HG03196 (cell line): ENCODE measurements at regions not wholly inside any gene's neighbourhood (a gene's known extent, or its start where the extent isn't known, plus 50 kb on each side); places are given as distances from the start of the nearest gene placed in this dataset.

ENCODE experiments used
- ATAC-seq: cut with Tn5 transposase; IDR thresholded peaks from one replicate; pipeline ENCODE4 v1.9.1; 2021; ENCODE audit not compliant: unreplicated experiment

DNA sequence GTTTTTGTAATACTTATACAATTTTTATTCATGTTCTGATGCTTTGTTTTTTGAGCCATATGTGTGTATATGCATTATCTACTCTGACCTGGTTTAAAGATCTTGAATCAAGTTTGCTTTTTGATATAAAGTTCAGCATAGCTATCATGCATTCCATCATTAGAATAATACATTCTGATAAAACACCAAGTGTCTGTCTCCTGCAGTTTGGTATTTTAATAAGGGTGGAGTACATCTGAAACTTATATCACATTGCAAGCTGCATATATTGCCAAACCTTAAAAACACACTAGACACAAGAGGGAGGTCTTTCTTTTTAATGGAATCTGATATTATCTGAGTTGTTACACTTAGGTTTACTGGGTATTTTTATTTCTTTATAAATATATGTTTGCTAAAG is 102.8 kb upstream of the ADAMTSL1 start:
- ATAC-seq: no peak

DNA sequence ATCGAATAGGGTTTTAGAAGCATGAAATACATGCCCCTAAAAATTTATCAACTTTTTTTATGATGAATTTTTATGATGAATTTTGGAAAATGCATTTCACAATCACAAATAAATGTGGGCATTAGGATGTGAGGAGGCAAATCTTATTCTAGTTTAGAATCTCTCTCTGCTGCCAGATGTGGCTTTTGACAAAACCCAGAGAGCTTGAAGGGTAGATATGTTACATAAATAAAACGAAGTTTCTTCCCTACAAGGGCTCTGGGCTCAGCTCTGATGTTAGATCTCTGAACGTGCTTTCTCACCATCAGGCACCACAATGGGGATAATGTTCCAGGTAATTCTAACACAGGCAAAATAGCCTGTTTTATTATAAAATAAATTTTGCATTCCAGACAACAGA is 102.3 kb upstream of the ADAMTSL1 start:
- ATAC-seq: no peak

DNA sequence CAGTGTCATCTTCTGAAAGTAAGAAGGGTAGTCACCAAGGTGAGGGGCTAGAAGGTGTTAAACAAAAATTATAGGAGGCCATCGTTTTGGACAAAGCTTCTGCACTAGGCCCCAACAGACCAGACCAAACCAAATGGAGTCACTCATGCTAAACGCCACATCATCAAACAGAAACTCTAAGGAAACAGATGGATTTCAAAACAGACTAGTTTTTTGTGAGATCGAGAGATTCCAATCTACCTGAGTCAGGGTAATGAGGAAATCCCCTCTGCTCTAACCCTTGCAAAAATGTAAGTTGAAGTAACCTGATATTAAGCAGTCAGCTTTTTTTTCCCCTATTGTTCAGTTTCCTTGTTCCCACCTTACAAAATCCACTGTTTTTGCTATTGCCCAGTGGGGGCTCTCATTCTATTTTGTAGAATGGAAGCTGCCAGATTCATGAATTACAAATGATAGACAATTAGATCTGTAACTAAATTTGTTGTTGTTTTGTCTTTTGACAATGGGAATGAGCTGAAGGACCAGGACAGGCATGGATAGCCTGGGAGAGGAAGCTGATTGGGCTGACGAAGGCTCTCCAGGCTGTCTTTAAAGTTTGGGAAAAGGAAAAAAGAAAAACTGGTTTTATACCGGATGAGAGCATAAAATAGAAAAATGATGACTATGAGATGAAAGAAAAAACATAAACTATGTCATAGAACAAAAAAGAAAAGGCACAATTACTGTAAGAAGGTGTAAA is 94.7 kb upstream of the ADAMTSL1 start:
- no peak for ATAC-seq

GRCh38 chr9:18382243-18382642 is 91.7 kb upstream of the ADAMTSL1 start:
- no peak for ATAC-seq

DNA sequence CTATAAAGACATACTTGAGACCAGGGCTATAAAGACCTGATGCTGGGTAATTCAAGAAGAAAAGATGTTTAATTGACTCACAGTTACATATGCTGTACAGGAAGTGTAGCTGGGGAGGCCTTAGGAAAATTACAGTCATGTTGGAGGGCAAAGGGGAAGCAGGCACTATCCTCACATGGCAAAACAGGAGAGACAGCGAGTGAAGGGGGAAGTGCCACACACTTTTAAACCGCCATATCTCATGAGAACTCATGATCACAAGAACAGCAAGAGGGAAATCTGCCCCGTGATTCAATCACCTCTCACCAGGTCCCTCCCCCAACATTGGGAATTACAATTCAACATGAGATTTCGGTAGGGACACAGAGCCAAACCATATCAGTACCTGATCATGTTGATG is 89.9 kb upstream of the ADAMTSL1 start:
- no peak for ATAC-seq

- ATAC-seq: no peak
Observed at GRCh38 chr9:18385696-18386490, 88.1 kb upstream of the ADAMTSL1 start.

GRCh38 chr9:18390393-18390792 is 83.6 kb upstream of the ADAMTSL1 start:
- ATAC-seq: no peak

DNA sequence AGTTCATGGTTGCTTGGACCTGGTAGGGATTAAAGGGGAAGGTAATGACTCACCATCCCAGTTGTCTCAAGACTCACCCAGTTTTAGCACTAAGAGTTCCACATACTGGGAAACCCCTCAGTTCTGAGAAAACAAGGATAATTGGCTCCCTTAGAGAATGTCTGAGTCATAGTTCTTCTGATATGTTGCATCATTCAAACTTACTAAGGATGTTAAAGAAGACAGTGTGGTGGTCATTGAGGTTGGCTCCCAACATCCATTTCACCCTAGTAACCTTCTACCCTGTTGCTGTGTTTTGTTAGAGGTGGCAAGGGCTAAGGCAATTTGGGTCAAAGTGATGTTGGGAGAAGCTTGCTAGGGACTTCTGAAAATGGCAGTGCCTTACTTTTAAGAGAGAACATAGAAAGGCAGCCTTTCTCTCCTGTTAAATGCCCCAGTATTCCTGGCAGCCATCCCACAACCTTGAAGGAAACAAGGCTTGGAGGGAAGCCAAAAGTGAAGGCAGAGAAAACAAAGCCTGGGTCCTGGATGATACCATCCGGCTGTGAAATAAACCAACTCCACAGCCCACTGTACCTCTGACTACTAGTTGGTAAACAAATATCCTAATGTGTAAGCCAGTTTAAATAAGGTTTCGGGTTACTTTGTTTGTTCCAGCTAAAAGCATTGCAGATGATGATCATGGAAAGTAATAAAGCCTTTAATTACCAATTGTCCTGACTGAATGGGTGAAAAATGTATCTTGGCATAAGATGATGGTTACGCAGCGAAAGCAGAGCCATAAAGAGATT is 80.4 kb upstream of the ADAMTSL1 start:
- no peak for ATAC-seq

- ATAC-seq: no peak
Observed at GRCh38 chr9:18394847-18395351, 79.1 kb upstream of the ADAMTSL1 start.

- no peak for ATAC-seq
Observed at GRCh38 chr9:18396102-18396728, 77.7 kb upstream of the ADAMTSL1 start.

- no peak for ATAC-seq
Observed at GRCh38 chr9:18397076-18397475, 76.9 kb upstream of the ADAMTSL1 start.

DNA sequence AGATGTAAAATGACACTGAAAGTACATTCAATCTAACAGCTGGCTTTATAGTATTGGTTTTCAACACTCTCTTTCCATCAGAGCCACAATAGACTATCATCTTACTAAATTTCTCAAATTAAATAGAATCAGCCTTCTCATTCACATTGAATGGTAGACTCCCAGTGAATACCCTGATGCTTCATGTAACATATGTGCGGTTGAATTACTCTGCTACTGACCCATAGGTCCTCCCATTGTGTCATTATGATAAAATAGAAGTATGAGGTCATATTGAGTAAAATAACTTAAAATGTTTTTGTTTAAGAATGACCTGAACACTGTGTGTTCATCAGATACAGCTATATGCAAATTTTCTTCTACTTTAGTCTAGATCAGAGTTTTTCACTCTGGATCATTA is 75.9 kb upstream of the ADAMTSL1 start:
- no peak for ATAC-seq

GRCh38 chr9:18404434-18405029 is 69.4 kb upstream of the ADAMTSL1 start:
- no peak for ATAC-seq

GRCh38 chr9:18405240-18405639 is 68.7 kb upstream of the ADAMTSL1 start:
- ATAC-seq: no peak

- no peak for ATAC-seq
Observed at GRCh38 chr9:18410983-18411382, 63.0 kb upstream of the ADAMTSL1 start.

- no peak for ATAC-seq
Observed at GRCh38 chr9:18421391-18421790, 52.6 kb upstream of the ADAMTSL1 start.

DNA sequence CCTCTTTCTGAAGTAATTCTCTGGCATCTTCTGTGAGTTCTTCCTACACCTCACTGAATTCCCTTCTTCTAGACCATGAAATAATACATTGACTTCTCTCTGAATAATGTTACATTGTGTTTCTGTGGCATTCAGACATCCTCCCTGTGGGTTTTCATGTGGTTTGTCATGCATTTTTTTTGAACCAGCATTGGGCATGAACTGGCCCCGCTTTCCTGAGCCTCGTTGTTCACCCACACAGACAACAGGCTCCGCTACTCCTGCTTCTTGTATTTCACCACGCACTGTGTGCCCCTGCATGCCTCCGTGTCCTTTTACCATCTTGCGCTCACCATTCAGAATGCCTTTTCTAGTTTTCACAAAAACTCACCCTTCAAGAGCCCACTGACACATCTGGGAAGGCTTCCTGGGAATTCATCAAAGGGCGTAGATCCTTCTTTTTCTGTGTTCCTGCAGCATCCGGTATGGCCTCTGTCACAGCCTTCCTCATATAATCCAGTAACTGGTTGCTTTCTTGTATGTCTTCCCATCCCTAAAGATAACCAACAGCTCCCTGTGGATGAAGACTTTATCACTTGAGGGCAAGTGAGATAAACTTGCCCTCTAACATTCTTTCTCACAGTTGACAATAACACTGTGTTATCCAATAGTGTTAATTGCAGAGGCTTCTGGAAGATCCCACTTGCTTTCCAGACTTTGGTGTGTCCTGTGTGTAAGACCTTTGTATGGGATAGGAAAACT is 51.5 kb upstream of the ADAMTSL1 start:
- ATAC-seq: no peak

GRCh38 chr9:18423791-18424531 is 50.0 kb upstream of the ADAMTSL1 start:
- no peak for ATAC-seq
